Kidney (tissue), 13 donors: ENCODE measurements at regions not wholly inside any gene's neighbourhood (a gene's known extent, or its start where the extent isn't known, plus 50 kb on each side); places are given as distances from the start of the nearest gene placed in this dataset.

ENCODE experiments used
- DNase-seq, 5 donors: peaks; one replicate each; pipeline ENCODE4 v3.0.0-alpha.2; 2013 to 2020
- FAIRE-seq: peaks from 2 replicates; lab custom pipeline; 2012; peaks lifted over from hg19 to GRCh38; lab: Jason Lieb, UNC
- H3K27ac ChIP-seq, 2 donors: one replicate each; pipeline ENCODE4 v1.7.0; 2013; ENCODE audit warnings: low read depth in 2 of 2, low read length in 2 of 2, inconsistent platforms in 1 of 2
- H3K27me3 ChIP-seq: one replicate; pipeline ENCODE4 v1.7.1; 2013; ENCODE audit warnings: low read length, inconsistent platforms; ENCODE audit not compliant: control insufficient read depth, insufficient read depth
- H3K36me3 ChIP-seq, 3 donors: one replicate each; pipeline versions ENCODE4 v1.7.0 to v1.7.1; 2013; ENCODE audit warnings: low read length in 3 of 3, control low read depth in 1 of 3, inconsistent platforms in 1 of 3; ENCODE audit not compliant: insufficient read depth in 3 of 3, control insufficient read depth in 2 of 3
- H3K4me1 ChIP-seq, 3 donors: one replicate each; pipeline versions ENCODE4 v1.7.0 to v1.7.1; 2013; ENCODE audit warnings: low read length in 3 of 3, inconsistent platforms in 1 of 3, low read depth in 1 of 3; ENCODE audit not compliant: control insufficient read depth in 2 of 3, insufficient read depth in 2 of 3
- H3K4me3 ChIP-seq, 3 donors: one replicate each; pipeline versions ENCODE4 v1.7.0 to v1.8.1; 2013; ENCODE audit warnings: low read length in 3 of 3, control low read depth in 1 of 3, inconsistent platforms in 1 of 3
- H3K9ac ChIP-seq, 3 donors: one replicate each; pipeline versions ENCODE4 v1.7.0 to v1.7.1; 2013; ENCODE audit warnings: low read length in 3 of 3, control low read depth in 1 of 3, inconsistent platforms in 1 of 3
- H3K9me3 ChIP-seq, 3 donors: one replicate each; pipeline versions ENCODE4 v1.7.0 to v1.7.1; 2013; ENCODE audit warnings: low read length in 3 of 3, control low read depth in 1 of 3, inconsistent platforms in 1 of 3; ENCODE audit not compliant: control insufficient read depth in 2 of 3, insufficient read depth in 1 of 3
- CTCF ChIP-seq: IDR thresholded peaks from 3 replicates; pipeline ENCODE4 v1.5.1; 2012; ENCODE audit warnings: mild to moderate bottlenecking, moderate library complexity, borderline replicate concordance; ENCODE audit not compliant: insufficient read depth; ENCODE audit errors: extremely low read depth
- intact Hi-C: fragments of 100-400 bp; cut with DNase I; formaldehyde crosslinking; loops from one replicate; pipeline ENCODE4 v1.11.1; 2022
- donor health status: control.
- donor health status: control.
- donor health status: control.
- donor health status: control.
- donor health status: control.
- donor health status: DM: yes; HTN: yes; CAD: no.
- donor health status: Normal renal cell carcinoma (clear cell type).

GRCh38 chr16:65604771-65605170 is 482.9 kb upstream of the CDH11 start:
- Histone ChIP-seq H3K36me3 (no peaks in the 10 kb centered on the region), H3K9ac (no peak overlapping the region), H3K9me3 (peaks cover 0 to 5% (median 0%) of the 10 kb centered on the region in 3 donors), H3K27me3 (no peaks in the 10 kb centered on the region), H3K4me1 (no peaks in the 10 kb centered on the region), H3K27ac (no peak overlapping the region), H3K4me3 (no peak overlapping the region)
- TF ChIP-seq CTCF: no peak
- intact Hi-C loops: no loop called here
- FAIRE-seq (no peak), DNase-seq (no peak)

GRCh38 chr16:65601781-65602180 is 479.9 kb upstream of the CDH11 start:
- no peak for TF ChIP-seq CTCF
- Histone ChIP-seq H3K4me1 (no peaks in the 10 kb centered on the region), H3K9ac (no peak overlapping the region), H3K9me3 (peaks cover 0 to 5% (median 0%) of the 10 kb centered on the region in 3 donors), H3K27me3 (no peaks in the 10 kb centered on the region), H3K27ac (no peak overlapping the region), H3K4me3 (no peak overlapping the region), H3K36me3 (no peaks in the 10 kb centered on the region)
- intact Hi-C loops: no loop called here
- no peak for FAIRE-seq
- no peak for DNase-seq

- intact Hi-C loops: no loop called here
- no peak overlapping the region for H3K9ac ChIP-seq
- peaks cover 0 to 5% (median 0%) of the 10 kb centered on the region in 3 donors for H3K9me3 ChIP-seq
- FAIRE-seq: no peak
- H3K4me1 ChIP-seq: no peaks in the 10 kb centered on the region
- H3K4me3 ChIP-seq: no peak overlapping the region
- no peaks in the 10 kb centered on the region for H3K27me3 ChIP-seq
- no peaks in the 10 kb centered on the region for H3K36me3 ChIP-seq
- H3K27ac ChIP-seq: no peak overlapping the region
- no peak for TF ChIP-seq CTCF
- DNase-seq: no peak
Observed at GRCh38 chr16:65600629-65601028, 478.8 kb upstream of the CDH11 start.

GRCh38 chr16:65600046-65600445 is 478.2 kb upstream of the CDH11 start:
- FAIRE-seq (no peak), DNase-seq (no peak)
- no peak overlapping the region for H3K4me3 ChIP-seq
- no peaks in the 10 kb centered on the region for H3K4me1 ChIP-seq
- no peaks in the 10 kb centered on the region for H3K36me3 ChIP-seq
- H3K9me3 ChIP-seq: peaks cover 0 to 5% (median 0%) of the 10 kb centered on the region in 3 donors
- intact Hi-C loops: no loop called here
- no peak for TF ChIP-seq CTCF
- no peak overlapping the region for H3K9ac ChIP-seq
- H3K27me3 ChIP-seq: no peaks in the 10 kb centered on the region
- H3K27ac ChIP-seq: no peak overlapping the region
